Caco-2 (cell line): ENCODE measurements at regions not wholly inside any gene's neighbourhood (a gene's known extent, or its start where the extent isn't known, plus 50 kb on each side); places are given as distances from the start of the nearest gene placed in this dataset.

ENCODE experiments used
- BruUV-seq: library from RNA; stranded (reverse); fragments of 400-500 nt; replicated peaks from 2 replicates; lab custom pipeline; 2021; lab: Mats Ljungman, UMichigan
- CTCF ChIA-PET: fragments of 300-600 bp; sonication (Branson Sonifier 250); formaldehyde crosslinking; loops from one replicate; lab custom pipeline; 2022; ENCODE audit warnings: antibody characterized with exemption; lab: Charles Lee
- POLR2A ChIA-PET: fragments of 300-600 bp; sonication (Branson Sonifier 250); formaldehyde crosslinking; loops from one replicate; lab custom pipeline; 2022; ENCODE audit warnings: antibody characterized with exemption; lab: Charles Lee
- DNase-seq, 2 experiments: peaks; one replicate each; pipeline versions ENCODE4 v3.0.0 to v3.0.0-alpha.2; 2020 to 2022
- H3K27me3 ChIP-seq: replicated peaks from 2 replicates; pipeline ENCODE4 v1.6.0; 2011; ENCODE audit warnings: low read length; ENCODE audit not compliant: control insufficient read depth, insufficient read depth
- H3K36me3 ChIP-seq: 2 replicates; pipeline ENCODE4 v1.5.1; 2011; ENCODE audit warnings: low read length; ENCODE audit not compliant: control insufficient read depth, insufficient read depth
- H3K4me1 ChIP-seq: fragments of 250-450 bp; sonication (Bioruptor Pico); 2 replicates; pipeline ENCODE4 v1.5.1; 2020; ENCODE audit warnings: mild to moderate bottlenecking
- H3K4me3 ChIP-seq: 2 replicates; pipeline ENCODE4 v1.5.1; 2011; ENCODE audit warnings: low read depth, mild to moderate bottlenecking, control low read depth, low read length
- H3K9me3 ChIP-seq: fragments of 250-450 bp; sonication (Bioruptor Pico); 2 replicates; pipeline ENCODE4 v1.5.1; 2020; ENCODE audit warnings: mild to moderate bottlenecking, moderate library complexity
- H3K27ac Mint-ChIP-seq: one replicate; pipeline ENCODE4 v1.8.0; 2022; ENCODE audit warnings: mixed read lengths; ENCODE audit not compliant: unreplicated experiment
- H3K27me3 Mint-ChIP-seq: one replicate; pipeline ENCODE4 v1.8.0; 2022; ENCODE audit warnings: mixed read lengths; ENCODE audit not compliant: insufficient read depth, unreplicated experiment
- H3K36me3 Mint-ChIP-seq: one replicate; pipeline ENCODE4 v1.8.0; 2022; ENCODE audit warnings: mild to moderate bottlenecking, mixed read lengths; ENCODE audit not compliant: insufficient read depth, unreplicated experiment
- H3K4me1 Mint-ChIP-seq: one replicate; pipeline ENCODE4 v1.8.0; 2022; ENCODE audit warnings: low read depth, mixed read lengths; ENCODE audit not compliant: unreplicated experiment
- H3K4me3 Mint-ChIP-seq: one replicate; pipeline ENCODE4 v1.8.0; 2022; ENCODE audit warnings: mild to moderate bottlenecking, moderate library complexity, mixed read lengths; ENCODE audit not compliant: unreplicated experiment
- H3K9me3 Mint-ChIP-seq: one replicate; pipeline ENCODE4 v1.8.0; 2022; ENCODE audit warnings: mixed read lengths; ENCODE audit not compliant: unreplicated experiment
- intact Hi-C: fragments of 100-400 bp; cut with micrococcal nuclease; formaldehyde crosslinking; loops from one replicate; pipeline ENCODE4 v1.10.0; 2022; ENCODE audit not compliant: unreplicated experiment
- TF ChIP-seq, protein P1 (sequence below), 2 experiments: fragments of 200-600 bp in 1 of 2; IDR thresholded peaks; 1 replicate in 1 of 2; 2 replicates in 1 of 2; pipeline versions ENCODE4 v1.5.1 to v1.8.0; 2011 to 2022; ENCODE audit warnings: antibody characterized with exemption in 1 of 2, control low read depth in 1 of 2, inconsistent platforms in 1 of 2, low read depth in 1 of 2, low read length in 1 of 2, mild to moderate bottlenecking in 1 of 2, moderate library complexity in 1 of 2; ENCODE audit not compliant: insufficient read depth in 1 of 2, severe bottlenecking in 1 of 2, unreplicated experiment in 1 of 2

GRCh38 chrX:33970028-33970967, 161.8 kb downstream of the FAM47A start:
- no peak overlapping the region for H3K27ac Mint-ChIP-seq
- no TSS peak for BruUV-seq
- ChIA-PET POLR2A (no interaction called here), CTCF (no interaction called here)
- H3K36me3 Mint-ChIP-seq, result no peaks in the 10 kb centered on the region
- Histone ChIP-seq H3K36me3 (no peaks in the 10 kb centered on the region), H3K27me3 (no peaks in the 10 kb centered on the region), H3K4me1 (no peaks in the 10 kb centered on the region), H3K4me3 (no peak overlapping the region), H3K9me3 (no peaks in the 10 kb centered on the region)
- TF ChIP-seq, protein P1, sequence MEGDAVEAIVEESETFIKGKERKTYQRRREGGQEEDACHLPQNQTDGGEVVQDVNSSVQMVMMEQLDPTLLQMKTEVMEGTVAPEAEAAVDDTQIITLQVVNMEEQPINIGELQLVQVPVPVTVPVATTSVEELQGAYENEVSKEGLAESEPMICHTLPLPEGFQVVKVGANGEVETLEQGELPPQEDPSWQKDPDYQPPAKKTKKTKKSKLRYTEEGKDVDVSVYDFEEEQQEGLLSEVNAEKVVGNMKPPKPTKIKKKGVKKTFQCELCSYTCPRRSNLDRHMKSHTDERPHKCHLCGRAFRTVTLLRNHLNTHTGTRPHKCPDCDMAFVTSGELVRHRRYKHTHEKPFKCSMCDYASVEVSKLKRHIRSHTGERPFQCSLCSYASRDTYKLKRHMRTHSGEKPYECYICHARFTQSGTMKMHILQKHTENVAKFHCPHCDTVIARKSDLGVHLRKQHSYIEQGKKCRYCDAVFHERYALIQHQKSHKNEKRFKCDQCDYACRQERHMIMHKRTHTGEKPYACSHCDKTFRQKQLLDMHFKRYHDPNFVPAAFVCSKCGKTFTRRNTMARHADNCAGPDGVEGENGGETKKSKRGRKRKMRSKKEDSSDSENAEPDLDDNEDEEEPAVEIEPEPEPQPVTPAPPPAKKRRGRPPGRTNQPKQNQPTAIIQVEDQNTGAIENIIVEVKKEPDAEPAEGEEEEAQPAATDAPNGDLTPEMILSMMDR (IDR thresholded peaks at IDR 0.05; ENCODE audit: insufficient read depth in 1 of 2, low read depth in 1 of 2, low read length in 1 of 2, severe bottlenecking in 1 of 2, unreplicated experiment in 1 of 2), result no peak
- H3K9me3 Mint-ChIP-seq, result no peaks in the 10 kb centered on the region
- no peaks in the 10 kb centered on the region for H3K4me1 Mint-ChIP-seq
- intact Hi-C loops, result no loop called here
- no peak for DNase-seq
- H3K4me3 Mint-ChIP-seq, result no peak overlapping the region
- H3K27me3 Mint-ChIP-seq, result no peaks in the 10 kb centered on the region

GRCh38 chrX:33969105-33969504, 163.0 kb downstream of the FAM47A start:
- Mint-ChIP-seq H3K27me3 (no peaks in the 10 kb centered on the region), H3K4me1 (no peaks in the 10 kb centered on the region)

GRCh38 chrX:33968611-33969010, 163.5 kb downstream of the FAM47A start:
- H3K9me3 Mint-ChIP-seq, result no peaks in the 10 kb centered on the region
- no peaks in the 10 kb centered on the region for H3K9me3 ChIP-seq
- intact Hi-C loops, result no loop called here
- H3K4me1 Mint-ChIP-seq, result no peaks in the 10 kb centered on the region
- H3K27me3 ChIP-seq, result no peaks in the 10 kb centered on the region
- H3K36me3 Mint-ChIP-seq, result no peaks in the 10 kb centered on the region
- H3K27ac Mint-ChIP-seq, result no peak overlapping the region
- no peaks in the 10 kb centered on the region for H3K36me3 ChIP-seq
- H3K4me1 ChIP-seq, result no peaks in the 10 kb centered on the region
- BruUV-seq, result no TSS peak
- no peak overlapping the region for H3K4me3 Mint-ChIP-seq
- TF ChIP-seq, protein P1 (IDR thresholded peaks at IDR 0.05; ENCODE audit: insufficient read depth in 1 of 2, low read depth in 1 of 2, low read length in 1 of 2, severe bottlenecking in 1 of 2, unreplicated experiment in 1 of 2), result no peak
- H3K4me3 ChIP-seq, result no peak overlapping the region
- ChIA-PET CTCF (no interaction called here), POLR2A (no interaction called here)
- no peaks in the 10 kb centered on the region for H3K27me3 Mint-ChIP-seq
- DNase-seq, result no peak

More at GRCh38 chrX:33969105-33969504, 163.0 kb downstream of the FAM47A start:
- no TSS peak for BruUV-seq
- CTCF ChIA-PET, result no interaction called here
- H3K4me3 ChIP-seq, result no peak overlapping the region
- intact Hi-C loops, result no loop called here
- TF ChIP-seq, protein P1 (IDR thresholded peaks at IDR 0.05; ENCODE audit: insufficient read depth in 1 of 2, low read depth in 1 of 2, low read length in 1 of 2, severe bottlenecking in 1 of 2, unreplicated experiment in 1 of 2), result no peak
- POLR2A ChIA-PET, result no interaction called here
- no peak for DNase-seq
- no peaks in the 10 kb centered on the region for H3K9me3 ChIP-seq
- H3K9me3 Mint-ChIP-seq, result no peaks in the 10 kb centered on the region
- no peaks in the 10 kb centered on the region for H3K27me3 ChIP-seq
- H3K4me3 Mint-ChIP-seq, result no peak overlapping the region
- H3K36me3 Mint-ChIP-seq, result no peaks in the 10 kb centered on the region
- H3K27ac Mint-ChIP-seq, result no peak overlapping the region
- H3K36me3 ChIP-seq, result no peaks in the 10 kb centered on the region
- no peaks in the 10 kb centered on the region for H3K4me1 ChIP-seq
